ENCODE measurements at regions not wholly inside any gene's neighbourhood (a gene's known extent, or its start where the extent isn't known, plus 50 kb on each side); places are given as distances from the start of the nearest gene placed in this dataset.

DNA sequence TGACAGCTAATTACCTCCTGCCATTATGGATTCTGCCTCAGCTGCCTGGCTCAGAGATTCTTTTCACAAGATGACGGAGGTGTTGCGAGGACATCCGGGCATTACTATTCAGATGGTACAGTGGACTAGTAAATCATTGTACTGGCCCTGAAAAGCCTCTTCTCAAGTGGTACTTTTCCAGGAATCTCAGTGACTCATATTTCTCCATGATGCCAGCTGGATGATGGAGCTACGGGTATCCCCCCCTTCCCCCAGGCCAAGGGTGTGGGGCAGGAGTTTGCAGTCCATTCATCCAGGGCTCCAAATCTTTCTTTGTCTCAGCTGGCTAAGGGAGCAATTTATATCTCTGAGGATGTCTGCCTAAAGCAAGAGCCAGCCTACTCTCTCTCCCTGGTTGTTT, 107.7 kb upstream of the GPR139 start:
- TF ChIP-seq CTCF (optimal IDR thresholded peaks at IDR 0.05 in 1 of 3, IDR thresholded peaks at IDR 0.05 in 1 of 3, conservative IDR thresholded peaks at IDR 0.05 in 1 of 3; ENCODE audit: extremely low read depth in 1 of 3, insufficient read depth in 2 of 3, low read length in 3 of 3) (no peak), EZH2 (IDR thresholded peaks at IDR 0.05; ENCODE audit: low read length) (no peak)

All from keratinocyte (primary cell).